PC-9 (cell line): ENCODE measurements at regions not wholly inside any gene's neighbourhood (a gene's known extent, or its start where the extent isn't known, plus 50 kb on each side); places are given as distances from the start of the nearest gene placed in this dataset.

ENCODE experiments used
- BruUV-seq: library from RNA; stranded (reverse); fragments of 400-500 nt; replicated peaks from 2 replicates; lab custom pipeline; 2021; lab: Mats Ljungman, UMichigan
- CTCF ChIA-PET: fragments of 300-600 bp; sonication (Branson Sonifier 250); formaldehyde crosslinking; loops from one replicate; lab custom pipeline; 2022; ENCODE audit warnings: antibody characterized with exemption; lab: Charles Lee
- POLR2A ChIA-PET: fragments of 300-600 bp; sonication (Branson Sonifier 250); formaldehyde crosslinking; loops from one replicate; lab custom pipeline; 2022; ENCODE audit warnings: antibody characterized with exemption; ENCODE audit not compliant: unreplicated experiment; lab: Charles Lee
- DNase-seq, 2 experiments: peaks; one replicate each; pipeline versions ENCODE4 v3.0.0 to v3.0.0-alpha.2; 2015 to 2022; ENCODE audit warnings: mixed read lengths in 1 of 2
- H2AFZ ChIP-seq: fragments of 200-600 bp; sonication (generic); 2 replicates; pipeline ENCODE4 v1.8.1; 2017; ENCODE audit warnings: antibody characterized with exemption
- H3F3A ChIP-seq: fragments of 200-600 bp; sonication (generic); 2 replicates; pipeline ENCODE4 v1.8.1; 2017; ENCODE audit warnings: antibody characterized with exemption, mild to moderate bottlenecking, low read depth; ENCODE audit not compliant: insufficient read depth
- H3K27ac ChIP-seq: fragments of 200-600 bp; sonication (generic); 2 replicates; pipeline ENCODE4 v1.6.1; 2016; ENCODE audit warnings: mixed run types
- H3K27me3 ChIP-seq: fragments of 200-600 bp; sonication (generic); 2 replicates; pipeline ENCODE4 v1.6.1; 2016; ENCODE audit warnings: low read depth, mixed run types; ENCODE audit not compliant: insufficient read depth
- H3K36me3 ChIP-seq: fragments of 200-600 bp; sonication (generic); 2 replicates; pipeline ENCODE4 v1.6.1; 2016; ENCODE audit warnings: low read depth, mixed run types
- H3K4me1 ChIP-seq: fragments of 200-600 bp; sonication (generic); replicated peaks from 2 replicates; pipeline ENCODE4 v1.6.1; 2016; ENCODE audit warnings: mixed run types; ENCODE audit not compliant: insufficient read depth
- H3K4me2 ChIP-seq: fragments of 200-600 bp; sonication (generic); 2 replicates; pipeline ENCODE4 v1.6.1; 2017; ENCODE audit warnings: mixed run types
- H3K4me3 ChIP-seq: fragments of 200-600 bp; sonication (generic); 2 replicates; pipeline ENCODE4 v1.6.1; 2016; ENCODE audit warnings: mixed run types
- H3K79me2 ChIP-seq: fragments of 200-600 bp; sonication (generic); 2 replicates; pipeline ENCODE4 v1.6.1; 2017; ENCODE audit warnings: low read depth, mixed run types
- H3K9me2 ChIP-seq: fragments of 200-600 bp; sonication (generic); 2 replicates; pipeline ENCODE4 v1.8.1; 2017; ENCODE audit warnings: mild to moderate bottlenecking; ENCODE audit not compliant: insufficient read depth
- H3K9me3 ChIP-seq: fragments of 200-600 bp; sonication (generic); 2 replicates; pipeline ENCODE4 v1.8.1; 2016; ENCODE audit warnings: low read depth; ENCODE audit not compliant: insufficient read depth
- H4K20me1 ChIP-seq: fragments of 200-600 bp; sonication (generic); 2 replicates; pipeline ENCODE4 v1.8.1; 2017; ENCODE audit not compliant: insufficient read depth
- EZH2 ChIP-seq: fragments of 200-600 bp; sonication (generic); IDR thresholded peaks from 2 replicates; pipeline ENCODE4 v1.8.0; 2017; ENCODE audit warnings: antibody characterized with exemption, low read depth
- intact Hi-C: fragments of 100-400 bp; cut with micrococcal nuclease; formaldehyde crosslinking; loops from one replicate; pipeline ENCODE4 v1.10.0; 2022; ENCODE audit not compliant: unreplicated experiment
- TF ChIP-seq, protein P1 (sequence below): fragments of 200-600 bp; sonication (generic); conservative IDR thresholded peaks from 2 replicates; pipeline ENCODE4 v1.6.1; 2017; ENCODE audit warnings: mixed run types, antibody characterized with exemption, mild to moderate bottlenecking, moderate library complexity

DNA sequence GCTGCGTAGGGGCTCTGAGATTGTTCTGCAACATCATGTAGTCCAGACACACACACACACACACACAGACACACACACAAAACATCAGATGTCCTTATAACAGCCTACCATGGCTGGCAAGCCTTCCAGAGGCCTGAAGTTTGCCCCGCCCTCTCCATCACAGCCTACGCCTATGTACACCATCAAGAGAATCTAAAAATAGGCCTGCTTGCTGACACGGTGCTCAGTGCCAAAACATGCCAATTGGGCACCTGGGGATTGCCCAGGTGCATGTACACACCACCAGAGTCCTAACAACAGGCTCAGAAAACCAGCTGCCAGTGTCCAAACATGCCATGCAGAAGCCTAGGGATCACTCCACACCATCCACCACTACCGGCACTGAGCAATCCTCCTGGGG, 391.7 kb upstream of the SPTLC3 start:
- Histone ChIP-seq H3F3A (no peaks in the 10 kb centered on the region), H3K9me2 (peaks cover 5% of the 10 kb centered on the region; the same call in 1 of the 2 replicates), H3K4me2 (no peak overlapping the region), H3K27me3 (no peaks in the 10 kb centered on the region), H3K36me3 (no peaks in the 10 kb centered on the region), H3K27ac (no peak overlapping the region), H3K4me3 (no peak overlapping the region), H2AFZ (no peak overlapping the region), H3K79me2 (no peaks in the 10 kb centered on the region), H3K9me3 (0 out of 2 replicates have a peak, but pooled peaks cover 3% of the 10 kb centered on the region), H4K20me1 (no peaks in the 10 kb centered on the region), H3K4me1 (no peaks in the 10 kb centered on the region)
- CTCF ChIA-PET = no interaction called here
- TF ChIP-seq, protein P1, sequence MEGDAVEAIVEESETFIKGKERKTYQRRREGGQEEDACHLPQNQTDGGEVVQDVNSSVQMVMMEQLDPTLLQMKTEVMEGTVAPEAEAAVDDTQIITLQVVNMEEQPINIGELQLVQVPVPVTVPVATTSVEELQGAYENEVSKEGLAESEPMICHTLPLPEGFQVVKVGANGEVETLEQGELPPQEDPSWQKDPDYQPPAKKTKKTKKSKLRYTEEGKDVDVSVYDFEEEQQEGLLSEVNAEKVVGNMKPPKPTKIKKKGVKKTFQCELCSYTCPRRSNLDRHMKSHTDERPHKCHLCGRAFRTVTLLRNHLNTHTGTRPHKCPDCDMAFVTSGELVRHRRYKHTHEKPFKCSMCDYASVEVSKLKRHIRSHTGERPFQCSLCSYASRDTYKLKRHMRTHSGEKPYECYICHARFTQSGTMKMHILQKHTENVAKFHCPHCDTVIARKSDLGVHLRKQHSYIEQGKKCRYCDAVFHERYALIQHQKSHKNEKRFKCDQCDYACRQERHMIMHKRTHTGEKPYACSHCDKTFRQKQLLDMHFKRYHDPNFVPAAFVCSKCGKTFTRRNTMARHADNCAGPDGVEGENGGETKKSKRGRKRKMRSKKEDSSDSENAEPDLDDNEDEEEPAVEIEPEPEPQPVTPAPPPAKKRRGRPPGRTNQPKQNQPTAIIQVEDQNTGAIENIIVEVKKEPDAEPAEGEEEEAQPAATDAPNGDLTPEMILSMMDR = no peak
- TF ChIP-seq EZH2 = no peak
- BruUV-seq = no TSS peak
- POLR2A ChIA-PET = no interaction called here
- no peak for DNase-seq
- intact Hi-C loops = no loop called here

DNA sequence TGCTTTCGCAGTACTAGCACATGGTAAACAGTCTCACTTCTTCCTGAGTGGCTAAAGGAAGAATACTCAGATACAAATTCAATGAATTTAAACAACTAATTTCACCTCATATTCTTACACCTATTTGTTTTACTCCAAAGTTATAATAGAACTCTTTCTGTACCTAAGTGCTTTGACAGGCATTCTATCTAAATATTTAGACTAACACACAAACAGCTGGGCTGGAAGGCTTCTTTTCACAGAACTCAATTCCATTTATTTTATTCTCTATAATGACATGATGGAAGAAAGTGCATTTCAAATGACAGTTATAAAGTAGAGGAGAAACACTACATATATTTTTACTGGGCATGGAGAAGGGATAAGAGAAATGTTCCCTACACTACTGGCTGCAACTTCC, 384.9 kb upstream of the SPTLC3 start:
- TF ChIP-seq, protein P1 = no peak
- TF ChIP-seq EZH2 = no peak
- Histone ChIP-seq H3F3A (no peaks in the 10 kb centered on the region), H3K27ac (no peak overlapping the region), H3K4me3 (no peak overlapping the region), H3K9me2 (no peaks in the 10 kb centered on the region), H4K20me1 (no peaks in the 10 kb centered on the region), H3K9me3 (no peaks in the 10 kb centered on the region), H3K27me3 (no peaks in the 10 kb centered on the region), H3K36me3 (no peaks in the 10 kb centered on the region), H2AFZ (no peak overlapping the region), H3K4me1 (no peaks in the 10 kb centered on the region), H3K4me2 (no peak overlapping the region), H3K79me2 (no peaks in the 10 kb centered on the region)
- intact Hi-C loops = no loop called here
- ChIA-PET POLR2A (no interaction called here), CTCF (no interaction called here)
- no TSS peak for BruUV-seq
- no peak for DNase-seq

DNA sequence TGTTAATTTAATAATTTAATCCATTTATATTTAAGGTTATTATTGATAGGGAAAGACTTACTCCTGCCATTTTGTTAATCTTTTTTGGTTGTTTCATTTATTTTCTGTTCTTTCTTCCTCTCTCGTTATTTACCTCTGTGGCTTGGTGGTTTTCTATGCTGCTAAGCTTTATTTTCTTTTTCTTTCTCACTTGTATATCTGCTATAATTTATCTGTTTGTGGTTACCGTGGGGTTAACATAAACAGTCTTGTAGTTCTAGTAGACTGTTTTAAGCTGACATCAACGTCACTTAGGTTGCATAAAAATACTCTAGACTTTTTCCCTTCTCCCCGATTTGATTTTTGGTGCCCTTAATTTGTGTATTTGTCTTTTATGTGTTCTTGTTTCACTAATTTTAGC, 381.3 kb upstream of the SPTLC3 start:
- H3K9me3 ChIP-seq = no peaks in the 10 kb centered on the region
- no peaks in the 10 kb centered on the region for H3K79me2 ChIP-seq
- H3K4me1 ChIP-seq = no peaks in the 10 kb centered on the region
- H3K36me3 ChIP-seq = no peaks in the 10 kb centered on the region
- no peak for TF ChIP-seq EZH2
- TF ChIP-seq, protein P1 = no peak
- no peaks in the 10 kb centered on the region for H4K20me1 ChIP-seq
- no peak overlapping the region for H3K4me2 ChIP-seq
- H3K9me2 ChIP-seq = no peaks in the 10 kb centered on the region
- POLR2A ChIA-PET = no interaction called here
- DNase-seq = no peak
- BruUV-seq = no TSS peak
- no peak overlapping the region for H3K27ac ChIP-seq
- no peak overlapping the region for H2AFZ ChIP-seq
- CTCF ChIA-PET = no interaction called here
- no peaks in the 10 kb centered on the region for H3F3A ChIP-seq
- no peak overlapping the region for H3K4me3 ChIP-seq
- no peaks in the 10 kb centered on the region for H3K27me3 ChIP-seq
- intact Hi-C loops = no loop called here
